Caco-2 (cell line): ENCODE measurements at regions not wholly inside any gene's neighbourhood (a gene's known extent, or its start where the extent isn't known, plus 50 kb on each side); places are given as distances from the start of the nearest gene placed in this dataset.
"Not testable (repeated sequence)": the region's sequence is repeated elsewhere in the genome, so short reads cannot be mapped to it uniquely, and the experiment has no call there.

Source experiments
- BruUV-seq: library from RNA; stranded (reverse); fragments of 400-500 nt; replicated peaks from 2 replicates; lab custom pipeline; 2021; lab: Mats Ljungman, UMichigan
- CTCF ChIA-PET: fragments of 300-600 bp; sonication (Branson Sonifier 250); formaldehyde crosslinking; loops from one replicate; lab custom pipeline; 2022; ENCODE audit warnings: antibody characterized with exemption; lab: Charles Lee
- POLR2A ChIA-PET: fragments of 300-600 bp; sonication (Branson Sonifier 250); formaldehyde crosslinking; loops from one replicate; lab custom pipeline; 2022; ENCODE audit warnings: antibody characterized with exemption; lab: Charles Lee
- DNase-seq, 2 experiments: peaks; one replicate each; pipeline versions ENCODE4 v3.0.0 to v3.0.0-alpha.2; 2020 to 2022
- H3K27me3 ChIP-seq: replicated peaks from 2 replicates; pipeline ENCODE4 v1.6.0; 2011; ENCODE audit warnings: low read length; ENCODE audit not compliant: control insufficient read depth, insufficient read depth
- H3K36me3 ChIP-seq: 2 replicates; pipeline ENCODE4 v1.5.1; 2011; ENCODE audit warnings: low read length; ENCODE audit not compliant: control insufficient read depth, insufficient read depth
- H3K4me1 ChIP-seq: fragments of 250-450 bp; sonication (Bioruptor Pico); 2 replicates; pipeline ENCODE4 v1.5.1; 2020; ENCODE audit warnings: mild to moderate bottlenecking
- H3K4me3 ChIP-seq: 2 replicates; pipeline ENCODE4 v1.5.1; 2011; ENCODE audit warnings: low read depth, mild to moderate bottlenecking, control low read depth, low read length
- H3K9me3 ChIP-seq: fragments of 250-450 bp; sonication (Bioruptor Pico); 2 replicates; pipeline ENCODE4 v1.5.1; 2020; ENCODE audit warnings: mild to moderate bottlenecking, moderate library complexity
- H3K27ac Mint-ChIP-seq: one replicate; pipeline ENCODE4 v1.8.0; 2022; ENCODE audit warnings: mixed read lengths; ENCODE audit not compliant: unreplicated experiment
- H3K27me3 Mint-ChIP-seq: one replicate; pipeline ENCODE4 v1.8.0; 2022; ENCODE audit warnings: mixed read lengths; ENCODE audit not compliant: insufficient read depth, unreplicated experiment
- H3K36me3 Mint-ChIP-seq: one replicate; pipeline ENCODE4 v1.8.0; 2022; ENCODE audit warnings: mild to moderate bottlenecking, mixed read lengths; ENCODE audit not compliant: insufficient read depth, unreplicated experiment
- H3K4me1 Mint-ChIP-seq: one replicate; pipeline ENCODE4 v1.8.0; 2022; ENCODE audit warnings: low read depth, mixed read lengths; ENCODE audit not compliant: unreplicated experiment
- H3K4me3 Mint-ChIP-seq: one replicate; pipeline ENCODE4 v1.8.0; 2022; ENCODE audit warnings: mild to moderate bottlenecking, moderate library complexity, mixed read lengths; ENCODE audit not compliant: unreplicated experiment
- H3K9me3 Mint-ChIP-seq: one replicate; pipeline ENCODE4 v1.8.0; 2022; ENCODE audit warnings: mixed read lengths; ENCODE audit not compliant: unreplicated experiment
- intact Hi-C: fragments of 100-400 bp; cut with micrococcal nuclease; formaldehyde crosslinking; loops from one replicate; pipeline ENCODE4 v1.10.0; 2022; ENCODE audit not compliant: unreplicated experiment
- TF ChIP-seq, protein P1 (sequence below), 2 experiments: fragments of 200-600 bp in 1 of 2; IDR thresholded peaks; 1 replicate in 1 of 2; 2 replicates in 1 of 2; pipeline versions ENCODE4 v1.5.1 to v1.8.0; 2011 to 2022; ENCODE audit warnings: antibody characterized with exemption in 1 of 2, control low read depth in 1 of 2, inconsistent platforms in 1 of 2, low read depth in 1 of 2, low read length in 1 of 2, mild to moderate bottlenecking in 1 of 2, moderate library complexity in 1 of 2; ENCODE audit not compliant: insufficient read depth in 1 of 2, severe bottlenecking in 1 of 2, unreplicated experiment in 1 of 2

DNA sequence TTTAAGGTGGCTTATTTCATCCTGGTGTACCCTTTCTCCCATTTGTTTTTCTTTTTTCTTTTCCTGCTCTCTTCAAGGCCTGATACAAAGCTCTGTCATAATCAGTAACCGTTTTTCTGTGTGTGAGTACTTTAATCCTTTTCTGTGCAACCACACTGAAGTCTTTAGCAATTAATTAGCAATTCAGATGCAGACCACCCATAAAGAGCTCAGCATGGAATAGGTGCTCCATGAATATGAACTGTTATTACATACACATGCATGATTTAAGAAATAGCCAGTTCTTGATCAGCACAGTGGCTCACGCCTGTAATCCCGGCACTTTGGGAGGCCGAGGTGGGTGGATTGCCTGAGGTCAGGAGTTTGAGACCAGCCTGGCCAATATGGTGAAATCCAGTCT lies 1386.6 kb downstream of the AACS start:
- DNase-seq, result no peak
- H3K27ac Mint-ChIP-seq, result no peak overlapping the region
- TF ChIP-seq, protein P1, sequence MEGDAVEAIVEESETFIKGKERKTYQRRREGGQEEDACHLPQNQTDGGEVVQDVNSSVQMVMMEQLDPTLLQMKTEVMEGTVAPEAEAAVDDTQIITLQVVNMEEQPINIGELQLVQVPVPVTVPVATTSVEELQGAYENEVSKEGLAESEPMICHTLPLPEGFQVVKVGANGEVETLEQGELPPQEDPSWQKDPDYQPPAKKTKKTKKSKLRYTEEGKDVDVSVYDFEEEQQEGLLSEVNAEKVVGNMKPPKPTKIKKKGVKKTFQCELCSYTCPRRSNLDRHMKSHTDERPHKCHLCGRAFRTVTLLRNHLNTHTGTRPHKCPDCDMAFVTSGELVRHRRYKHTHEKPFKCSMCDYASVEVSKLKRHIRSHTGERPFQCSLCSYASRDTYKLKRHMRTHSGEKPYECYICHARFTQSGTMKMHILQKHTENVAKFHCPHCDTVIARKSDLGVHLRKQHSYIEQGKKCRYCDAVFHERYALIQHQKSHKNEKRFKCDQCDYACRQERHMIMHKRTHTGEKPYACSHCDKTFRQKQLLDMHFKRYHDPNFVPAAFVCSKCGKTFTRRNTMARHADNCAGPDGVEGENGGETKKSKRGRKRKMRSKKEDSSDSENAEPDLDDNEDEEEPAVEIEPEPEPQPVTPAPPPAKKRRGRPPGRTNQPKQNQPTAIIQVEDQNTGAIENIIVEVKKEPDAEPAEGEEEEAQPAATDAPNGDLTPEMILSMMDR (IDR thresholded peaks at IDR 0.05; ENCODE audit: insufficient read depth in 1 of 2, low read depth in 1 of 2, low read length in 1 of 2, severe bottlenecking in 1 of 2, unreplicated experiment in 1 of 2), result no peak
- no TSS peak for BruUV-seq
- Histone ChIP-seq H3K9me3 (no peaks in the 10 kb centered on the region), H3K4me1 (no peaks in the 10 kb centered on the region), H3K27me3 (no peaks in the 10 kb centered on the region), H3K36me3 (no peaks in the 10 kb centered on the region), H3K4me3 (no peak overlapping the region)
- ChIA-PET CTCF (no interaction called here), POLR2A (no interaction called here)
- intact Hi-C loops, result no loop called here
- H3K4me3 Mint-ChIP-seq, result no peak overlapping the region
- H3K9me3 Mint-ChIP-seq, result peaks cover 30% of the 10 kb centered on the region
- H3K4me1 Mint-ChIP-seq, result no peaks in the 10 kb centered on the region
- peaks cover 3% of the 10 kb centered on the region for H3K27me3 Mint-ChIP-seq
- no peaks in the 10 kb centered on the region for H3K36me3 Mint-ChIP-seq

DNA sequence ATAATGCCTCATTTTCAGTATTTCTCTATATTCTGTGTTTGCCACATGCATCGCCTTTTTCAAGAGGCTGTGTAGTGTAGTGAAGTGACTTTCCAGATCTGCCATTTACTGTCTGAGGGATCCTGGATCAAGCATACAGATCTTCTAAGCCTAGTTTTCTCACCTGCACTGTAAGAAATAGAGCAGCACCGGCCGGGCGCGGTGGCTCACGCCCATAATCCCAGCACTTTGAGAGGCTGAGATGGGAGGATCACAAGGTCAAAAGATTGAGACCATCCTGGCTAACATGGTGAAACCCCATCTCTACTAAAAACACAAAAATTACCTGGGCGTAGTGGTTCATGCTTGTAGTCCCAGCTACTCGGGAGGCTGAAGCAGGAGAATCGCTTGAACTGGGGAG lies 1387.5 kb downstream of the AACS start:
- H3K9me3 Mint-ChIP-seq, result peaks cover 25% of the 10 kb centered on the region
- H3K36me3 ChIP-seq, DNase-seq, POLR2A ChIA-PET, H3K27me3 ChIP-seq, H3K4me3 Mint-ChIP-seq, intact Hi-C loops, BruUV-seq, CTCF ChIA-PET, H3K27ac Mint-ChIP-seq, H3K4me1 ChIP-seq, H3K4me1 Mint-ChIP-seq, H3K9me3 ChIP-seq, H3K36me3 Mint-ChIP-seq, H3K4me3 ChIP-seq, H3K27me3 Mint-ChIP-seq: not testable (repeated sequence)

DNA sequence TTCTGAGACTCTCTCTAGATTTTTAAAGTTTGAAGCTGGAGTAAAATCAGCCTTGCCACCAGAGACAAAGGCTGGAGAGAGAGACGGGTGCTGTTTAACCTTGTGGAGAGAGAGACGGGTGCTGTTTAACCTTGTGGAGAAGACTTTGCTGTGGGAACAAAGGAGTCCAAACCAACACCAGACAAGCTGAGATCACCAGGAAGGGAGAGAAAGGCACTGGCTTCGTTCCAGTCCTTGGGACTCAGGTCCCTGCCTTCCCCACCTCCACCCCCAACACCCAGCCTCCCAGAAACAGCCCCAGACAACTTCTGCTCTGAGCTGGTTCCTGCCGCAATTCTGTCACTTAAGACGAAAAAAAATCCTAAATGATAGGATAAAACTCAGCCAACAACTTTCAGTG lies 1389.3 kb downstream of the AACS start:
- Mint-ChIP-seq H3K9me3 (peaks cover 13% of the 10 kb centered on the region), H3K27ac (no peak overlapping the region), H3K36me3 (no peaks in the 10 kb centered on the region), H3K4me3 (no peak overlapping the region), H3K27me3 (peaks cover 5% of the 10 kb centered on the region), H3K4me1 (no peaks in the 10 kb centered on the region)
- no peaks in the 10 kb centered on the region for H3K4me1 ChIP-seq
- no TSS peak for BruUV-seq
- TF ChIP-seq, protein P1 (IDR thresholded peaks at IDR 0.05; ENCODE audit: insufficient read depth in 1 of 2, low read depth in 1 of 2, low read length in 1 of 2, severe bottlenecking in 1 of 2, unreplicated experiment in 1 of 2), result no peak
- intact Hi-C loops, result no loop called here
- CTCF ChIA-PET, result no interaction called here
- H3K36me3 ChIP-seq, result no peaks in the 10 kb centered on the region
- POLR2A ChIA-PET, result no interaction called here
- no peaks in the 10 kb centered on the region for H3K9me3 ChIP-seq
- H3K27me3 ChIP-seq, result no peaks in the 10 kb centered on the region
- no peak overlapping the region for H3K4me3 ChIP-seq
- DNase-seq, result no peak

DNA sequence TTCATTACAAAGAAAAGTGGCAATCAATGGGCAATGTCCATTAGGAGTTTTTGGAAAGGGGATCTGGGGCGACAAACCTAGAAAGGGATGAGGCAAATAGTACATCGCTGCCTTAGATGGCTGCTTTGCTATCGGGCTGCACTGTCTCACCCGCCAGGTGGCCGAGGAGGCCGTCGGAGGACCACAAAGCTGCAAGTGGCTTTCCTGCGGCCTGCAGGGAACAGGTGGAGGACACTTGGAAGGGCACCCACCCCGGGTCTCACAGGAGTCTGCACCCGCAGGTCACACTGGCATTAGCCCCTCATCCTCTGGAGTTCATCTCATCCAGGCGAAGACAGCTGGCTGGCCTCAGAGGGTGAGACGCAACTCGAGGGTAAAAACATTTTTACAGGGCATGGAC lies 1392.5 kb downstream of the AACS start:
- no peaks in the 10 kb centered on the region for H3K4me1 ChIP-seq
- TF ChIP-seq, protein P1 (IDR thresholded peaks at IDR 0.05; ENCODE audit: insufficient read depth in 1 of 2, low read depth in 1 of 2, low read length in 1 of 2, severe bottlenecking in 1 of 2, unreplicated experiment in 1 of 2), result no peak
- no peaks in the 10 kb centered on the region for H3K9me3 ChIP-seq
- Mint-ChIP-seq H3K9me3 (peaks cover 8% of the 10 kb centered on the region), H3K4me1 (no peaks in the 10 kb centered on the region), H3K36me3 (no peaks in the 10 kb centered on the region), H3K4me3 (no peak overlapping the region), H3K27me3 (peaks cover 5% of the 10 kb centered on the region), H3K27ac (no peak overlapping the region)
- H3K4me3 ChIP-seq, result no peak overlapping the region
- intact Hi-C loops, result no loop called here
- no peaks in the 10 kb centered on the region for H3K36me3 ChIP-seq
- H3K27me3 ChIP-seq, result no peaks in the 10 kb centered on the region
- no TSS peak for BruUV-seq
- CTCF ChIA-PET, result no interaction called here
- DNase-seq, result no peak
- POLR2A ChIA-PET, result no interaction called here
